HG02759 (cell line): ENCODE measurements at regions not wholly inside any gene's neighbourhood (a gene's known extent, or its start where the extent isn't known, plus 50 kb on each side); places are given as distances from the start of the nearest gene placed in this dataset.
A peak's percentile ranks its signal among the peaks of the same experiment; 100 is the strongest.
"Not testable (repeated sequence)": the region's sequence is repeated elsewhere in the genome, so short reads cannot be mapped to it uniquely, and the experiment has no call there.

ENCODE experiments used
- ATAC-seq: cut with Tn5 transposase; IDR thresholded peaks from one replicate; pipeline ENCODE4 v1.9.1; 2021; ENCODE audit warnings: mild to moderate bottlenecking, moderate library complexity; ENCODE audit not compliant: unreplicated experiment

DNA sequence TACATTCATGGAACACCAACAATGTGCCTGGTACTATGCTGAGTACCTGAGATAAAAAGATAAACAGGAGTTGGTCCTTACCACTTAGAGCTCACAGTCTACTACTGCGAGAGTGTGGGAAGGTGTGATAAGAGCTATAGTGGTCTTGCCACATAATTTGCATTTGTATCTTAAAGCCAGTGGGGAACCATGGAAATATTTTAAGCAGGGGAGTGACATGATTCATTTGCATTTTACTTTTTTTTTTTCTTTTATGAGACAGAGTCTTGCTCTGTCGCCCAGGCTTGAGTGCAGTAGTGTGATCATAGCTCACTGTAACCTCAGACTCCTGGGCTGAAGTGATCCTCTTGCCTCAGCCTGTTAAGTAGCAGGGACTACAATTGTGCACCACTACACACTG, 53.6 kb downstream of the SRGAP2 start:
- ATAC-seq: peak; percentile 91

DNA sequence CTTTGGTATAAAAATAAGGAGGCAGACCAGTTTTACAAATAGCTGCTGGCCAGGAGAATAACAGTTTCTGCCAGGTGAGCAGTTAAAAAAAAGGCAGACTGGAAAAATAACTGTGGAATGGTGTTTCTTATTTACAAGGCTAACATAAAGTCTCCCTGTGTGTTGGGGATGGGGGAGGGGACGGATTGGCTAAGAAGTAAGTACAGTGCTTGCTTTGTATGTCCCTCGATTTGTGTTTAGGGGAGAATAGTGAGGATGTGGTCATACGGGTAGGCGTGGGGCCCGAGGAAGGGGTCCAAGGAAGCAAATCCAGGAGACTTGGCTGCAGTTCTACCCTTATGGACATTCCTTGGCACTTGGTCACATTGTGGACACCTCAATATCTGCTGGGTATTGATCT, 58.1 kb downstream of the SRGAP2 start:
- ATAC-seq: not testable (repeated sequence)

- not testable (repeated sequence) for ATAC-seq
These were observed 59.1 kb downstream of the SRGAP2 start for GRCh38 chr1:206262424-206262823.

GRCh38 chr1:206264916-206265315, 61.6 kb downstream of the SRGAP2 start:
- ATAC-seq: not testable (repeated sequence)

- ATAC-seq: not testable (repeated sequence)
These were observed 67.8 kb downstream of the SRGAP2 start for GRCh38 chr1:206271153-206271552.

- not testable (repeated sequence) for ATAC-seq
These were observed 69.8 kb downstream of the SRGAP2 start for GRCh38 chr1:206273104-206273503.

GRCh38 chr1:206276143-206276542, 72.8 kb downstream of the SRGAP2 start:
- not testable (repeated sequence) for ATAC-seq

DNA sequence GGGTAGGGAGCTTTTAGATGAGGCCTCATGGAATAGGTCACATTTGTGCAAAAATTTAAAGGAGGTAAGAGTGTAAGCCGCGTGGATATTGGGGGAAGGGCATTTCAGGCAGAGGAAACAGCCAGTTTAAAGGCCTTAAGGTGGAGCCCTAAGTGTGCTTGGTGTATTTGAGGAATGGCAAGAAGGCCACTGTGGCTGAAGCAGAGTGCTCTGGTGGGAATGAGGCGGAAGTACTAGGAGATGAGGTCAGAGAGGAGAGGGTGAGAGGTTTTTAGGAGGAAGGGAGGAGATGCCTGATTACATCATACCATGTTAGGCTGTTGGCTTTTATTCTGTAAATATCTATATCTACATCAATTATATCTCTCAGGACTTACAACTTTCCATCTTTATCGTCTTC, 75.3 kb downstream of the SRGAP2 start:
- not testable (repeated sequence) for ATAC-seq

DNA sequence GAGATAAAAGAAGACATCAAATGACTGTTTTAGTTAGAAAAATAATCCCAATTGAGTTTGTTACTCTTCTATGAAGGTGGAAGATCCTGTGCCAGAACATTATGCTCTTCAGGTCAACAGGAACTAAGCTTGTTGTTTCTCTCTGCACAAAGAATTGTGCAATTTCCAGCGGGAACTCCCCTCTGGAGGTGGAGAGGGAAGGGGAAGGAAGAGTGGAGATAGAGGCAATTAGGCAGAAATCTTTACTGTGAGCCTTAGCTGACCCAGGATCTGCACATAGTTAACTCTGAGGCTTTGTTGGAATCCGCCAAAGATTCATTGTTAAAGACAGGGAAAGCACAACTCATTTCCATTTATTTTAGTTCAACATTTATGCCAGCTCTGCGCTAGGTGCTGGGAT, 77.3 kb downstream of the SRGAP2 start:
- not testable (repeated sequence) for ATAC-seq

DNA sequence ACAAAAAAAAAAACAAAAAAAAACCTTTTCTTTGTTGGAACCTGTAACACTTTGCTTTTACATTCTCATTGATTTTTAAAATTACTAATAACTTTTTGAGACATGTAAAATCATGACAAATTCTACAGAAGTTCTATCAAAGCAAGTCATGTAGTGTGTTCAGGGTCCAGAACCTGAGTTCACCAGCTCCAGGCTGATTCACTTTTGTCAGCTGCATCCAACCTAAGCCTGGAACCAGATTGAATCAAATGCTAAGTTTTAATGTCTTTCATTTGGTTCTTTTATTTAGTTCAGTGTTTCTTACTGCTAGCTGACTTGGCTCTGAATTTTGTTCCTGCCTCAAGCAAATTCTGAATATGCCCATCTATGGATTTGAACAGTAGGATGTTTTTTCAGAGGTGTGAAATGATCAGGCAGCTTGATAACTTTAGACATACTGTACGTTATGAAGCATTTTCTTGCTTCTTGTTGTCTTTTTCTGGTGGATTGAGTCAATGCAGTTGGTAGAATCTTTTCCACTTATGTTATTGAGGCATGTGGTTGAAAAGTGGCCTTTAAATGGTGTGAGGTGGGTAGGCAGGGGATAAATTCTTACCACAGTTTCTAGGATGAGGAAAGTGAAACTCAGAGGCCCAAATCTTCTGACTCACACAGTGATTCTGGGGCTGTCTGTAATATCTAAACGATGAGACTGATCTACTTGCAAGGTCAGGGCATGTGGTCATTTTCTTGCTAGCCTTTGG, 78.7 kb downstream of the SRGAP2 start:
- ATAC-seq: peak; percentile 61

DNA sequence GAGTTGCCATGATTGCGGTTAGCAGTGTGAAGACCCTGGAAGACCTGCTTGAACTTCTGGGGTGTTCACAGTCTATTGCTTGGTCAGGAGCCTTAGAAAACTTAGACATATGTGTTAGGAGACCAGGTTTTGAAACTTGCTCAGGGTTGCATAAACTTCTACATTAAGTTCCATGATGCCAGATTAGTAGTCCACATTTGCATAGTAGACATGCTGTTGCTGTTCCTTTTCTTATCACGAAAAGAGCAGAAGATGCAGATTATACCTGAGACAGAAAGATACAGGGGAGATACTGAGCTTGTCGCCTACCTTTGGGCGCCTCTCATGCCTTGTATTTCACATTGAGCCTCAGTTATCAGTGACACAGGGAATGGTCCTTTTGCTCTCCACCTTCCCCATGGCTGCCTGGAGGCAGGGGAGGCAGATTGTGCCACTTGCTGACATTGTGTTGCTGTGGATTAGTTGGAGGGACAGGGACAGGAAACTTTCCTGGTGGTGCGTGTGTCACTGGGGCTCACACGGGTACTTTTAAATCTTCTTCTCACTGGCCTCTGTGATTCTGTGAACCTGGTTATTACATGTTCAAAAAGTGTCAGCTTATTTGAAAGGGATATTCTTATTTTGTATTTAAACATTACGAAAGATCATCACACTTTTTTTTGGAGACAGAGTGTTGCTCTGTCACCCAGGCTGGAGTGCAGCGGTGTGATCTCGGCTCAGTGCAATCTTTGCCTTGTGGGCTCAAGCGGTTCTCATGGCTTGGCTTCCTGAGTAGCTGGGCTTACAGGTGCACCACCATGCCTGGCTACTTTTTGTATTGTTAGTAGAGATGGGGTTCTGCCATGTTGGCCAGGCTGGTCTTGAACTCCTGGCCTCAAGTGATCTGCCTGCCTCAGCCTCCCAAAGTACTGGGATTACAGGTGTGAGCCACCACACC, 82.0 kb downstream of the SRGAP2 start:
- ATAC-seq: peak; percentile 36

GRCh38 chr1:206287759-206288158, 84.4 kb downstream of the SRGAP2 start:
- not testable (repeated sequence) for ATAC-seq

DNA sequence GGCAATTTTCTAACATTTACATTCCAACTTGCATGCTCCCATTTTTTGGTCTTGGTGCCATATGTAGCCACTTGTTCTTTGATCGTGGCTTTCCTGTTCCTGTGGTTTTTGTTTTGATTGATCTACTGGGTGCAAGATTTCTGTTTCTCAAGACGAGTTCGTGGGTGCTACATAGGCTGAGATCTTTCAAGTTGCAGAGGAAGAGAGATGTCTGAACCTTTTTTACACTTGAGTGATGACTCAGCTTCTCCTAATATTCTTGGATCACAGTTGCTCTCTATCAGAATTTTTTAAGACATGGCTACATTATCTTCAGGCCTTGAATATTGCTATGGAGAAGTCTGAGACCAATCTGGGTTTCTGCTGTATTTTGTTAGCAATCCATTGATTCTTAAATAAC, 85.1 kb downstream of the SRGAP2 start:
- ATAC-seq: not testable (repeated sequence)

DNA sequence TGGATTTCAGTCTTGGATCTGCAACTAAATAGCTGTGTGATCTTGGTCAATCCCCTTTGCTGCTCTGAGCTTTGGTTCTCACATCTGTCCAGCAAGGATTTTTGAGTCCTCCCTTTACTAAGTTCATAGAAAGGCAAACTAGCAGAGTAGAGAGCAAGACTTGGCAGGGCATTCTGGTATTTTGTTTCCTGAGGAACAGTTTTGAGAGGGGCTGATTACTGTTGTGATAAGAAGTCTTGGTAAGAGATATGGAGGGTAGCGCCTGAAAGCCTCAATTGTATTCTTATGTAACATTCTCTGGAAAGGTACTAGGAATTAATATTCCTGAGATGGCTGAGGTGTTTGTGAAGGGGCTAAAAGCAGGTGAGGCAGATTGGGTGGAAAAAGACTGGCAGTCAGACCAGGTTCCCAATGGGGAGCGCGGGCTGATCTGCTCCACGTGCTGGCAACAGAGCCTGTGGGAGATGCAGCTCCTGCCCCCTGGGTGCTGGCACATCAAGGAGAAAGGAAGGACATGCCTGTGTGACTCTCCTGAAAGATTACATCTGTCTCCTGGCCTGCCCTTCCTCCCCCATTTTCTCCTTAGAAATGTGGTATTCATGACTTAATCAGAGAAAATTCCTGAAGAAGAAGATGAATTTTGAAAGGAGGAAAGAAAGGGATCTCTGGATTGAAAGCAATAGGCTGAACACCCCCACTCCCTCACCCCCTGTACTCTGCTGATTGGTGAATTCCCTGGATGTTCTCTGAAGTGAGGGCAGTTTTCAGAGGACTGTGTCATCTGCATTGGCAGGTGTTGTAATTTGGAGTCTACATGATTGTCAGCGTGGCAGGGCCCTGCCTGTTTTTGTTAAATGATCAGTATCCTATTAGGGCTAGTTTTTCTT, 94.0 kb downstream of the SRGAP2 start:
- ATAC-seq: not testable (repeated sequence)

DNA sequence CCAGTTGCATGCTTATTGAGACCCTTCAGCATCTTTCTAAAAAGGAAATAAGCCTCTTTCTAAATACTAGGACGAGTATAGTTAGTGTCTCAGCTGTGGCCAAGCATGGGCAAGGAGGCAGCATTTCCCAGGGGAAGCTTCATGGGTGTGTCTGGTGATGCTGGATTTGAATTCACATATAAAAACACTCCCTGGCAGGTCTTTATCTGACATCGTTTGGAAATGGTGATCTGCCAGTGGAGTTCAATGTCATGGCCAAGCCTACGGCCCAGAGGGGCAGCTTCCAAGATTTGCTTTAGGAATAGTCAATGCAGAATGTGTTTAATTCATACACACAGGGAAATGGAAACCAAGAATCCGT, 94.7 kb downstream of the SRGAP2 start:
- not testable (repeated sequence) for ATAC-seq

DNA sequence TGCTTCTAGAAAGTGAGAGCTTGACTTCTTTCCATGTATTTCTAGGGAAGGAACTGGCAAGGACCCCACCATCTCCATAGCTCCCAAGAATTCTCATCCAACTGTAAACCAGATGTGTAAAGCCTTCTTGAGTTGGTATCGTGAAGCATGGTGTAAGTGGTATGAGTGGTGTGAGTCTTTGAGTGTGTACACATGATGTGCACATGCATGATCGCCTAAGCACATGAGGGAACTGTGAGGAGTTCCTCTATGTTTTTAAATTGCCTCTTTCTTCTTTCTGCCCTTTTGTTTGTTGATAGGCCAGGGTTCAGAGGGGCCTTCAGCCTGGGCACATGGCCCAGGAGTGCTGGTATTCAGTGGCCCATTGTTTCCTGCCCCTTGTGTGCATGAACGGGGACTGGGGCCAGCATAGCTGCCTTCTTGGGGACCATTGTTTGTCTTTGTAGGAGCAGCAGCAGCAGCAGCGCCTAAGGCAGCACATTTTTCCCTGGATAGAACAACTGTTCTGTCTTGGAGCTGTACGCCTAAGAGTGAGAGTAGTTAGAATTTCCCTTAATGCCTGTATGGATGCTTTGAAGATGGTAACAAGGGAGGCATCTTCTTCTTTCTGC, 95.9 kb downstream of the SRGAP2 start:
- ATAC-seq: not testable (repeated sequence)

DNA sequence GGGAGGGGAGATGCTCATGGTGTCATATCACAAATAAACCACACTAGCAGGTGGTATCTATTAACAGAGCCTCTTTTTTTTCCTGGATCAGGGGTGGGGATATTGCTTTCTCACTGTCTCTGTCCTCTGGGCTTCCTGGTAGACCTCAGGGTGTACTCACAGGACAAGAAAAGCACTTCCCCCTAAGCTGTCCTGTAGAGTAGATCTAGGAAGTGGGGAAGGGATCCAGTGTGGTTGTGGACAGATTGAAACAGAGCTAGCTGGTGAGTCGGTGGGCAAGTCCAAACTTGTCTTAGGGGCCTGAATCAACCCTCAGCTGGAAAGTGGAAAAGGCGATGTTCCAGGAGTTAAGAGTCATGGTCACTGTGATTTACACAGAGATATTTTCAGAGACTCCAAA, 96.6 kb downstream of the SRGAP2 start:
- ATAC-seq: not testable (repeated sequence)

DNA sequence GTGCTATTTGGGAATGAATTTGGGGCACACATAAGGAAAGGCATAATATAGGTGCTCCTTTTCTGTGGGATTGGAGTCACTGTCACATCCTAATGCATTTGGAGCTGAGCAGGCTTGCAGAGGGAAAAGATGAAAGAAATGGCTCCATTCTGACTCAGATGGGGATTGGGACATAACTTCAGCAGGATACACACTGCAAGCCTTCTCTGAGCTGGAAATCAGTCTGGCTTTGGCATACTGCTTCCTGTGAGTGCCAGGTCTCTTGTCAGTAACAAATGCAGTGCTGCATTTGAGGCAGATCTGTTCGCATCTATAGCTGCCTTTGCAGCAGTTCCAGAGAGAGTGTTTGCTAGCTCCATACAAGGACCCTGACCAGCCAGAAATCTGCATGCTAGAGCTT, 98.7 kb downstream of the SRGAP2 start:
- ATAC-seq: not testable (repeated sequence)

- not testable (repeated sequence) for ATAC-seq
These were observed 104.1 kb downstream of the SRGAP2 start for GRCh38 chr1:206307442-206307841.

GRCh38 chr1:206310948-206311347, 107.6 kb downstream of the SRGAP2 start:
- not testable (repeated sequence) for ATAC-seq
